Aorta (tissue), 5 donors: ENCODE measurements at regions not wholly inside any gene's neighbourhood (a gene's known extent, or its start where the extent isn't known, plus 50 kb on each side); places are given as distances from the start of the nearest gene placed in this dataset.
"Not testable (repeated sequence)": the region's sequence is repeated elsewhere in the genome, so short reads cannot be mapped to it uniquely, and the experiment has no call there.

Experiments
- ATAC-seq: fragments of 200-7000 bp; cut with Tn5 transposase; one replicate; pipeline ENCODE4 v1.9.1; 2022; ENCODE audit warnings: moderate library complexity; ENCODE audit not compliant: low FRiP score
- DNase-seq, 2 donors: peaks; one replicate each; pipeline ENCODE4 v3.0.0-alpha.2; 2020
- H3K27ac ChIP-seq, 2 donors: one replicate each; pipeline ENCODE4 v1.5.1; 2013; ENCODE audit warnings: low read length in 2 of 2, mild to moderate bottlenecking in 2 of 2, moderate library complexity in 2 of 2, control low read depth in 1 of 2, inconsistent platforms in 1 of 2, low read depth in 1 of 2
- H3K27me3 ChIP-seq, 2 donors: one replicate each; pipeline ENCODE4 v1.6.1; 2013; ENCODE audit warnings: control low read depth in 1 of 2, low read length in 1 of 2, mild to moderate bottlenecking in 1 of 2, moderate library complexity in 1 of 2; ENCODE audit not compliant: insufficient read depth in 2 of 2, control insufficient read depth in 1 of 2
- H3K36me3 ChIP-seq, 2 donors: one replicate each; pipeline ENCODE4 v1.6.1; 2013; ENCODE audit warnings: control low read depth in 1 of 2, low read length in 1 of 2, mild to moderate bottlenecking in 1 of 2; ENCODE audit not compliant: insufficient read depth in 2 of 2, control insufficient read depth in 1 of 2
- H3K4me1 ChIP-seq, 2 donors: one replicate each; pipeline ENCODE4 v1.6.1; 2013; ENCODE audit warnings: low read length in 2 of 2, control low read depth in 1 of 2, mild to moderate bottlenecking in 1 of 2, moderate library complexity in 1 of 2; ENCODE audit not compliant: insufficient read depth in 2 of 2, control insufficient read depth in 1 of 2
- H3K4me3 ChIP-seq, 2 donors: one replicate each; pipeline ENCODE4 v1.5.1; 2013; ENCODE audit warnings: low read length in 2 of 2, control low read depth in 1 of 2, mild to moderate bottlenecking in 1 of 2
- H3K9me3 ChIP-seq: one replicate; pipeline ENCODE4 v1.6.1; 2013; ENCODE audit warnings: mild to moderate bottlenecking, low read length; ENCODE audit not compliant: control insufficient read depth
- WGBS, 2 donors: extraction: QIAGEN DNeasy Blood & Tissue Kit; methylation state at CpG; one replicate each; pipeline ENCODE4 v1.1.7; 2013; 5-methylcytosine and 5-hydroxymethylcytosine counted together
- intact Hi-C, 2 donors: fragments of 100-400 bp; cut with DNase I; formaldehyde crosslinking; loops; one replicate each; pipeline versions ENCODE4 v1.14.2 to v1.15.0; 2022
- donor health status: healthy with polysubstance abuse.
- donor health status: Bipolar disorder and iron deficiency.
- donor health status: DM: no; HTN: no; CAD: no.
- donor health status: DM: no; HTN: no; CAD: no.
- donor health status: DM: yes; HTN: yes; CAD: no.

DNA sequence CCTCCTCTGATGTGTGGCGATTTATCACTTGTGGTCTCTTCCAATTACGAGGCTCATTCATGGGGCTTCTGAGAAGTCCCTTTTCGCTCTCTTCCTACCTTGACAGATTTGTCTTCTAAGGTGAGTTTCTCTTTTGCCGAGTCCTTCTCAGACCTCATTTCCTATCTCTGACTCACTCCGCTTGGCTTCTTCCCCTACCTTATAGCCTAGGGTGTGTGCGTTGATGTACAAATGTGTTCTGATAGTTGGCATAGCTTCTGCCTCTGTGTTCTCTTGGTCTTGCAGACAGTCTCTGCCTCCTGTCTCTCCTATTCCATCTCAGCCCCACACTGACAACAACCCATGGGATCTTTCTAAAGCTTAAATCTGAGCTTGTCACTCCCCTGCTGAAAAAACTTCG is 56.9 kb upstream of the SHB start:
- Histone ChIP-seq H3K27me3 (no peaks in the 10 kb centered on the region), H3K4me3 (no peak overlapping the region), H3K36me3 (no peaks in the 10 kb centered on the region), H3K27ac (no peak overlapping the region), H3K4me1 (no peaks in the 10 kb centered on the region), H3K9me3 (no peaks in the 10 kb centered on the region)
- ATAC-seq (no peak), DNase-seq (no peak)
- intact Hi-C loops: no loop called here
- 90 to 95% methylated on average over 7 of the region's 7 CpGs for WGBS, 2 donors

DNA sequence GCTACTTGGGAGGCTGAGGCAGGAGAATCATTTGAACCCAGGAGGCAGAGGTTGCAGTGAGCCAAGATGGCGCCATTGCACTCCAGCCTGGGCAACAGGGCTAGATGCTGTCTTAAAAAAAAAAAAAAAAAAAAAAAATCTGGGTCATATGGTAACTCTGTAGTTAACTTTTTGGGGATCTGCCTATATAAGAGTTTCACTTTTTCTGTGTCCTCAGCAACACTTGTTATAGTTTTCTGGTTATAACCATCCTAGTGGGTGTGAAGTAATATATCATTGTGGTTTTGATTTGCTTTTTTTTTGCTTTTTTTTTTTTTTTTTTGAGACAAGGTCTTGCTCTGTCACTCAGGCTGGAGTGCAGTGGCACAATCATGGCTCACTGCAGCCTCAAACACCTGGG is 54.3 kb upstream of the SHB start:
- H3K36me3 ChIP-seq, H3K27ac ChIP-seq, ATAC-seq, H3K27me3 ChIP-seq, H3K9me3 ChIP-seq, H3K4me3 ChIP-seq, DNase-seq, H3K4me1 ChIP-seq, intact Hi-C loops: not testable (repeated sequence)
- 78 to 85% methylated on average over 1 of the region's 1 CpG for WGBS, 2 donors

DNA sequence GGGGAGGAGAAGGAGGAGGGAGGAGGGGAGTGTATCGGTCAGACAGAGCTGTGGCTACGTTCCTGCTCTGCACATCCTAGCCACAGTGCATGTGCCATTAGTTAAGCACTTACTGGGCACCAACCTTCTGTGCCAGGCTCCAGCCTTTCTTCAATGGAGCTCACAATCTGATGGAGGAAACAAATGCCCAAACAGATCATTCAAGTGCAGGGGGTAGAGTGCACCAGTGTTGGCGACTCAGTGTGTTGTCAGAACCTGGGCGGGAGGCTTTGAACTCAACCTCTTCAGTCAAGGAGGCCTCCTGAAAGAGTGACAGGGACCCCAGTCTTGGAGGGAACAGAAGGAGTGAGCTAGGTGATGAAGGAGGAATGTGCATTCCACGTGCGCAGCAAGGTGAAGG is 51.9 kb upstream of the SHB start:
- DNase-seq: no peak
- Histone ChIP-seq H3K27me3 (no peaks in the 10 kb centered on the region), H3K36me3 (no peaks in the 10 kb centered on the region), H3K27ac (no peak overlapping the region), H3K4me3 (no peak overlapping the region), H3K4me1 (no peaks in the 10 kb centered on the region), H3K9me3 (no peaks in the 10 kb centered on the region)
- intact Hi-C loops: no loop called here
- ATAC-seq: no peak
- 92 to 94% methylated on average over 6 of the region's 6 CpGs for WGBS, 2 donors

DNA sequence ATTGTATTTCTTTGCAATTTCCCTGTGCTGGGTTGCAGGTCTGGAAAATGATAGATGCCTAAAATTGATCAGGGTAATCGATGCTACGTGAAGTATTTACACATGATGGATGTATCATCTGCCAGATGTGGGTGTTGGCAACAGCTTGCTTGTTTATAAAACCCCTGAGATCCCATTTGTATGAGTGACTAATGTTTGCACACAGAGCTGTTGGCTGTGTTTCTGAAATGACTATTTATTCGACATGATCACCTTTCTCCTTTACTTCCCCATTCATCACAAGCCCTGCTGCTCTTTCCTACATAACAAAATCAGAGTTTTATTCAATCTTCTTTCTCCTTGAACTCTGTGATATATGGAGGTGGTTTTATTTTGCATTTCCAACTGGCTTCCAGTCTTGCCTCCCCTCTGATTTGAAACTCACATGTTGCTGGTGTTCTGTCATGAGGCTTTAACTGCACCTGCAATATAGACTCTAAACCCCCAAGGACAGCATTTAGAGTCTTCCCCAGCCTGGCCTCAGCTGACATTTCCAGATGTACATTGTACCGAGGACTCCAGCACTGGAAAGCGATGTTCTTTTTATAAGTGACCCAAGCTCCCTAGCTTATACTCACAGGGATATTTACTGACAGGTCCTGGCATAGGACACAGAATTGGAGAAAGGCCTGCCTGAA is 50.7 kb upstream of the SHB start:
- no peaks in the 10 kb centered on the region for H3K36me3 ChIP-seq
- WGBS, 2 donors: 72% methylated on average over 5 of the region's 5 CpGs
- intact Hi-C loops: no loop called here
- no peaks in the 10 kb centered on the region for H3K4me1 ChIP-seq
- no peak overlapping the region for H3K4me3 ChIP-seq
- no peak overlapping the region for H3K27ac ChIP-seq
- peak in 1 of 2 donors; percentile 5 for DNase-seq
- ATAC-seq: no peak
- H3K27me3 ChIP-seq: no peaks in the 10 kb centered on the region
- no peaks in the 10 kb centered on the region for H3K9me3 ChIP-seq

DNA sequence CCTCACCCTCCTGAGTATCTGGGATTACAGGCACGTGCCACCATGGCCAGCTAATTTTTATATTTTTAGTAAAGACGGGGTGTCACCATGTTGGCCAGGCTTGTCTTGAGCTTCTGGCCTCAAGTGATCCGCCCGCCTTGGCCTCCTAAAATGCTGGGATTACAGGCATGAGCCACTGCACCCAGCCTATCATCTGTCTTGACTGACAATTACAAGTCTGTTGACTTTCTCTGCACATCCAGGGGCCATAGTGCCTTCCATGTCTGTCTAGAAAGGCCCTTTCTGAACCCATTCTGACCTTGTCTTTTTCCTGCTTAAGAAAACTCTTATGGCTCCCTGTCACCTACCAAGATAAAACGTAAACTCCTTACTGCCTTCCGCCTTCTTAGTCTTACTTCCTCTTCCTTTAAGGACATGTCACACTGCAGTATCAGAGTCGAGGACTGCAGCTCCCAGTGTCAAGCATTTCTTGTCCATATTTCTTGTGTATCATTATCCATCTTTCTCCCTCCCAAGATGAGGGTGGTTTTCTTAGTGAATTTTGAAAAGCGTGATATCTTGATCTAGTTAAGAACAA is 49.9 kb upstream of the SHB start:
- 82 to 85% methylated on average over 8 of the region's 8 CpGs for WGBS, 2 donors
- H3K27ac ChIP-seq: no peak overlapping the region
- DNase-seq (peak in 1 of 2 donors; percentile 27), ATAC-seq (no peak)
- H3K36me3 ChIP-seq: no peaks in the 10 kb centered on the region
- no peak overlapping the region for H3K4me3 ChIP-seq
- H3K9me3 ChIP-seq: no peaks in the 10 kb centered on the region
- no peaks in the 10 kb centered on the region for H3K27me3 ChIP-seq
- intact Hi-C loops: no loop called here
- no peaks in the 10 kb centered on the region for H3K4me1 ChIP-seq
